ENCODE measurements at regions not wholly inside any gene's neighbourhood (a gene's known extent, or its start where the extent isn't known, plus 50 kb on each side); places are given as distances from the start of the nearest gene placed in this dataset.

- TF ChIP-seq CTCF (IDR thresholded peaks at IDR 0.05), result no peak
- no peak for TF ChIP-seq E2F5 (CRISPR knock-in tag; IDR thresholded peaks at IDR 0.05)
- no peak for TF ChIP-seq ZNF423 (CRISPR knock-in tag; IDR thresholded peaks at IDR 0.05)
- no peak for TF ChIP-seq IRF2 (CRISPR knock-in tag; IDR thresholded peaks at IDR 0.05; ENCODE audit: borderline replicate concordance, low read depth)
- TF ChIP-seq NFE2L1 (CRISPR knock-in tag; IDR thresholded peaks at IDR 0.05), result no peak
- no peak for TF ChIP-seq CREB1 (CRISPR knock-in tag; IDR thresholded peaks at IDR 0.05)
- no peak for TF ChIP-seq ELF4 (CRISPR knock-in tag; IDR thresholded peaks at IDR 0.05; ENCODE audit: low read depth)
- TF ChIP-seq ATF2 (CRISPR knock-in tag; IDR thresholded peaks at IDR 0.05; ENCODE audit: borderline replicate concordance, low read depth), result no peak
- no peak for TF ChIP-seq NR3C1 (CRISPR knock-in tag; conservative IDR thresholded peaks at IDR 0.05; ENCODE audit: low read depth)
- TF ChIP-seq TEAD1 (CRISPR knock-in tag; IDR thresholded peaks at IDR 0.05), result no peak
- TF ChIP-seq, protein P1, sequence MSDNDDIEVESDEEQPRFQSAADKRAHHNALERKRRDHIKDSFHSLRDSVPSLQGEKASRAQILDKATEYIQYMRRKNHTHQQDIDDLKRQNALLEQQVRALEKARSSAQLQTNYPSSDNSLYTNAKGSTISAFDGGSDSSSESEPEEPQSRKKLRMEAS (CRISPR knock-in tag; IDR thresholded peaks at IDR 0.05), result no peak
- TF ChIP-seq NR2C2 (CRISPR knock-in tag; IDR thresholded peaks at IDR 0.05), result no peak
- no peak for TF ChIP-seq TCF7 (CRISPR knock-in tag; IDR thresholded peaks at IDR 0.05; ENCODE audit: low read depth)
- no peak for TF ChIP-seq FOXP1 (CRISPR knock-in tag; IDR thresholded peaks at IDR 0.05; ENCODE audit: borderline replicate concordance)
Observed at GRCh38 chr15:81589671-81590070, 215.7 kb upstream of the TMC3 start.
